ENCODE measurements at regions not wholly inside any gene's neighbourhood (a gene's known extent, or its start where the extent isn't known, plus 50 kb on each side); places are given as distances from the start of the nearest gene placed in this dataset.

DNA sequence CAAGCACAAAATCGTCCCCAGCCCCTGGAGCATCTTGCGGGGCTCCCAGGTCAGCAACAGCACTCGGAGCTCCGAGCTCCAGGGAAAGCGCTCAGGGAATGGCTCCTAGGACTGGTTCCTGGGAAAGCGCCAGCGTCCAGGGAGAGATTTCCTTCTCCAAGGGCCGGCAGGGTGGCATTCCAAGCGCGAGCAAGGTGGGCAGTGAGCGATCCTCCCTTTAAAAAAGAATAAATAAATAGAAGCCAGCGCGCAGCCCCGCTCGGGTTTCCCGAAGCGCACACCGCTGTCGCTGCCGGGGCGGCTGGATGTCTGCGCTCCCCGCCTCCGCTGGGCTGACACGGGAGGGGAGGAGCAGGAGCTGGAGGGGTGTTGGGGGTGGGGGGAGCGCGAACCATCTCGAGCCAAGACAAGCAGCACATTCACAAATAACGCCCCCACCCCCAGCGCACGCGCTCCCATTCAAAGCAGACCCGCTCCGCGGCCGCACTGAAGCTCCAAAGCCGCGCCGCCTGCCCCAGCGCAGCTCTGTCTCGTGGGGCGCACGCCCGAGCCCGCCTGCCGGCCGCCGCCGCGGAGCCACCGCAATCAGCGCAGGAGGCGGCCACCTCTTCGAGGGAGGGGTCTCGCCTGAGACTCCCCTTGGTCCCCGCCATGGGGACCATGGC lies 327.4 kb downstream of the SH3GL2 start:
- Histone ChIP-seq H3K4me3 (no peak overlapping the region), H3K27ac (no peak overlapping the region), H3K4me1 (no peaks in the 10 kb centered on the region), H3K27me3 (peaks cover 32 to 44% of the 10 kb centered on the region in 2 donors), H3K9me3 (no peaks in the 10 kb centered on the region), H3K36me3 (no peaks in the 10 kb centered on the region)
- intact Hi-C loops (cut with DNase I) = no loop called here
- TF ChIP-seq CTCF (IDR thresholded peaks at IDR 0.05) = no peak
- ATAC-seq (peak; percentile 66), DNase-seq (peak in 2 of 4 donors; percentile 40 to 80)

DNA sequence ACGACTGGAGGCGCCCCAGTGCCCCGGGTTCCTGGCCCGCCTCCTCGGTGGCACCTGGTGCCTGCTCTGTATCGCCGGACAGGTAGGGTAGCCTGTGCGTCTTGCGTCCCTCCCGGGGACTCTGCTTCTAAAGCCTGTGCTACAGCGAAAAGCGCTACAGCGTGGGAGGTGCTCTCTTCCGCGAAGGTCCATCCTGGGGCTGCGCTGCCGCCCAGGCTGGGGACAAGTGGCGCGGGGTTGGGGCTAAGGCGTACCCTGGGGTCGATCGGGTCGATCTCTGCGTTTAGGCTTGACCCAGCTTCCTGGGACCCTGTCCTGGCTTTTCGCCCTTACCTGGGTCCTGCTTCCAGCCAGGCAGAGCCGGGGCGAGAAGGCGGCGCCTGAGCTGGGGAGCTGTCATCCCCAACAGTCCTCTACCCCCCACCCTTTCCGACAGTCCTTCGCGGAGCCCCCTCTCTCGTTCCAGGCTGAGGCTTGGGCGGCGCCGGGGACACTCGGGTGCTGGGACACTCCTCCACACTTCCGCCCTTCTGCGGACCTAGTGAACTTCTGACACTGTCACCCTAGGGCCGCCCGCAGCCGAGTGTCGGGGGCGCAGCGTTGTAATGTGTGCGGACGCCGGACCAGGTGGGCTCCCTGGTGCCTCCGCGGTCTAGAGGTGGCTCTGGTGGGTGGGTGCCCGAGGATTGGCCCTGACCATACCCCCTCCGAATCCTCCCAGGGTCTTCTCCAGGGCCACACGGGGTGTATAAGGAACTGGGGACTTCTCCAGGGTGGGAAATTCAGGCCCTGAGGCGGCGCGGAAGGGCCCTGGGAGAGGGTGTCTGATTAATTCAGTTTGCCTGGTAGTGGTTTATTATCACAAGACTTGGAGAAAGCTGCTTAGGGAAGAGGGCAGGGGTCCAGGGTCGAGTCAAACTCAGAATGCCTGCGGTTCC lies 328.2 kb downstream of the SH3GL2 start:
- no peak overlapping the region for H3K4me3 ChIP-seq

DNA sequence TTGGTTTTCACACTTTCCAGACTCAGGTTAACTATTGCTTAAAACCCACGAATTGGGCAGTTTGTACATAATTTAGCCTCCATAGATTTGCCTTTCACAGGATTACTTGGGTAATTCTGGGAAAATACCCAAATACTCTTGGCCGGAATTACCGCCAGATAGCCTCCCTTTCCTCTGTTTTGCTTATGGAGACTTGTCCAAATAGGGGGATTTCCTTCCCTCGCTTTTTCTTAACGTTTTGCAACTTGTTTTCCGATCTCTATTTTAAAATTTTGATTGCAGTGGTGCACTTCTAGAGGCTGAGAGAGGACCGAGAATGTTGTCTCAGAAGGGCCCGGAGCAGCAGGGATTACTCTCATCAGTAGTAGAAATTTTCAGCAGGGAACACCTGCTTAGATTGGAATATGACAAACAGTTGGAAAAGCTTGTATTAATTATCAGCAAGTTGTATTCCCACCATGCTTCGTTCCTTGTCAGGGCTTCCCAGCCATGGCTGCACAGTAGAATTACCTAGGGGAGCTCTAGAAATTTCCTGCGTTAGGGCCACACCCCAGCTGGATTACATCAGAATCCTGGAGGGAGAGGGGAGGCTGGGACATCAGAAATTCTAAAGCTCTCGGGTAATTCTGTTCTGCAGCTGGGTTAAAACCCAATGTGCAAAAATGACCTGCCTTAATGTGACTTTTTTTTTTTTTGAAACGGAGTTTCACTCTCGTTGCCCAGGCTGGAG lies 329.1 kb downstream of the SH3GL2 start:
- Histone ChIP-seq H3K36me3 (no peaks in the 10 kb centered on the region), H3K27ac (no peak overlapping the region), H3K4me1 (no peaks in the 10 kb centered on the region), H3K9me3 (no peaks in the 10 kb centered on the region), H3K27me3 (peaks cover 32 to 44% of the 10 kb centered on the region in 2 donors), H3K4me3 (no peak overlapping the region)
- intact Hi-C loops (cut with DNase I) = no loop called here
- no peak for DNase-seq
- ATAC-seq = no peak
- no peak for TF ChIP-seq CTCF (IDR thresholded peaks at IDR 0.05)

More for the DNA sequence above, 328.2 kb downstream of the SH3GL2 start:
- H3K27me3 ChIP-seq = peaks cover 32 to 44% of the 10 kb centered on the region in 2 donors
- ATAC-seq (peak; percentile 65), DNase-seq (peak in 1 of 4 donors; percentile 67)
- intact Hi-C loops (cut with DNase I) = no loop called here
- no peaks in the 10 kb centered on the region for H3K4me1 ChIP-seq
- no peak for TF ChIP-seq CTCF (IDR thresholded peaks at IDR 0.05)
- H3K9me3 ChIP-seq = no peaks in the 10 kb centered on the region
- no peaks in the 10 kb centered on the region for H3K36me3 ChIP-seq
- no peak overlapping the region for H3K27ac ChIP-seq

DNA sequence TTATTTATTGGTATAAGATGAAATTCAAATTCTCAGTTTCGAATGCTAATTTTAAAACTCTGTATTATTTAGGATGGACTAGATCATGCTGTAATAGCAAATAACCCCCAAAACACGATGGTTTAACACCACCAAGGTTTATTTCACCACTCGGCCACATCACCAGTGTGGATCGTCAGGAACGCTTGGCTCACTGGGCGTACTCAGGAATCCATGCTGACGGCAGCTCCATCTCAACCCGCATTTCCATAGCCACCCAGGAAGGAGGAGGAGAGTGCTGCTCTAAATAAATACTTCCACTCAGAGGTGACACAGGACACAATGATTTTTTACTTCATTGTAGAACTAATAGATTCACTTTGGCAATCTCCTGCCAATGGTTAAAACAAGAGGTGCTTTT lies 347.4 kb downstream of the SH3GL2 start:
- Histone ChIP-seq H3K27ac (no peak overlapping the region), H3K27me3 (no peaks in the 10 kb centered on the region), H3K36me3 (no peaks in the 10 kb centered on the region), H3K4me3 (no peak overlapping the region), H3K9me3 (peaks cover 0 to 4% of the 10 kb centered on the region in 2 donors), H3K4me1 (no peaks in the 10 kb centered on the region)
- DNase-seq = no peak
- no peak for TF ChIP-seq CTCF (IDR thresholded peaks at IDR 0.05)
- intact Hi-C loops (cut with DNase I) = no loop called here
- no peak for ATAC-seq

All from left lung (tissue), 4 donors.